Muscle layer of duodenum (tissue), 2 donors: ENCODE measurements at regions not wholly inside any gene's neighbourhood (a gene's known extent, or its start where the extent isn't known, plus 50 kb on each side); places are given as distances from the start of the nearest gene placed in this dataset.

Experiments
- H3K27ac ChIP-seq: one replicate; pipeline ENCODE4 v1.7.0; 2013; ENCODE audit warnings: mild to moderate bottlenecking, low read length
- H3K27me3 ChIP-seq: one replicate; pipeline ENCODE4 v1.7.0; 2013; ENCODE audit warnings: low read depth, mild to moderate bottlenecking, control low read depth, low read length
- H3K36me3 ChIP-seq, 2 donors: one replicate each; pipeline ENCODE4 v1.7.0; 2013; ENCODE audit warnings: low read length in 2 of 2, control low read depth in 1 of 2, mild to moderate bottlenecking in 1 of 2; ENCODE audit not compliant: insufficient read depth in 2 of 2, control insufficient read depth in 1 of 2
- H3K4me1 ChIP-seq, 2 donors: one replicate each; pipeline ENCODE4 v1.7.0; 2013; ENCODE audit warnings: low read length in 2 of 2, mild to moderate bottlenecking in 2 of 2, control low read depth in 1 of 2, moderate library complexity in 1 of 2; ENCODE audit not compliant: insufficient read depth in 2 of 2, control insufficient read depth in 1 of 2
- H3K4me3 ChIP-seq, 2 donors: one replicate each; pipeline ENCODE4 v1.7.0; 2013; ENCODE audit warnings: low read length in 2 of 2, low read depth in 1 of 2, mild to moderate bottlenecking in 1 of 2
- H3K9me3 ChIP-seq, 2 donors: one replicate each; pipeline ENCODE4 v1.7.0; 2013; ENCODE audit warnings: low read length in 2 of 2, control low read depth in 1 of 2, mild to moderate bottlenecking in 1 of 2; ENCODE audit not compliant: control insufficient read depth in 1 of 2
- donor health status: healthy.

DNA sequence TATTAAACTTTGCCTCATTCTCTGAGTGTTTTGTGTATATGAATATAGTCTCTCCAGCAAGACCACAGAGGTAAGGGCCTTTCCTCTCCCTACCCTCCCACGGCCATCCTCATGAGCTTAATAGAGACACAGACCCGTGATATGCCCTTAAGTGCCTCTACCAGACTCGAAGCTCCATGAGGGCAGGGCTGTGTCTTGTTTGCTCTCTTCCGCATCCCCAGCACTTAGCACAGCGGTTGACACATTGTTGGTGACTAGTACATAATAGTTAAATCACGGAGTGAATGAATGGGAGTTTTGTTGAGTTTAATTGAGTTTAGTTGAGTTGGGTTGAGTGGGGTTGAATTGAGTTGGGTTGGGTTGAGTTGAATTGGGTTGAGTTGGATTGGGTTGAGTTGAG lies 122.3 kb downstream of the ZFP36L2 start:
- Histone ChIP-seq H3K4me1 (peaks cover 27 to 42% of the 10 kb centered on the region in 2 donors), H3K27me3 (no peaks in the 10 kb centered on the region), H3K36me3 (no peaks in the 10 kb centered on the region), H3K9me3 (no peaks in the 10 kb centered on the region), H3K4me3 (no peak overlapping the region), H3K27ac (no peak overlapping the region)

DNA sequence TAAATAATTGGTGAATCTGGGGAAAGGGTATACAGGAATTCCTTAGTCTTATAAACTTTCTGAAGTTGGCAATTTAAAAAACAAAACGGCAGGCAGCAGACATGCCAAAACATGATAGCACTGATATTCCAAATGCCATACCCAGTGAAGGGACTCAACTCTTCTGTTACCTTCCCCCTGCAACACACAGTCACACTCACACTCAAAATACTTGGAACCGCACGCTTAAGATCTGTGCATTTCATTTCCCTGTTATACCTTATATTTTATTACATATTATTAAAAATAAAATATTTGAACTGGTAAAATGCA lies 123.4 kb downstream of the ZFP36L2 start:
- no peaks in the 10 kb centered on the region for H3K36me3 ChIP-seq
- H3K27ac ChIP-seq: peak overlapping the region; percentile 76
- peaks cover 27 to 34% of the 10 kb centered on the region in 2 donors for H3K4me1 ChIP-seq
- H3K9me3 ChIP-seq: no peaks in the 10 kb centered on the region
- no peaks in the 10 kb centered on the region for H3K27me3 ChIP-seq
- H3K4me3 ChIP-seq: no peak overlapping the region

DNA sequence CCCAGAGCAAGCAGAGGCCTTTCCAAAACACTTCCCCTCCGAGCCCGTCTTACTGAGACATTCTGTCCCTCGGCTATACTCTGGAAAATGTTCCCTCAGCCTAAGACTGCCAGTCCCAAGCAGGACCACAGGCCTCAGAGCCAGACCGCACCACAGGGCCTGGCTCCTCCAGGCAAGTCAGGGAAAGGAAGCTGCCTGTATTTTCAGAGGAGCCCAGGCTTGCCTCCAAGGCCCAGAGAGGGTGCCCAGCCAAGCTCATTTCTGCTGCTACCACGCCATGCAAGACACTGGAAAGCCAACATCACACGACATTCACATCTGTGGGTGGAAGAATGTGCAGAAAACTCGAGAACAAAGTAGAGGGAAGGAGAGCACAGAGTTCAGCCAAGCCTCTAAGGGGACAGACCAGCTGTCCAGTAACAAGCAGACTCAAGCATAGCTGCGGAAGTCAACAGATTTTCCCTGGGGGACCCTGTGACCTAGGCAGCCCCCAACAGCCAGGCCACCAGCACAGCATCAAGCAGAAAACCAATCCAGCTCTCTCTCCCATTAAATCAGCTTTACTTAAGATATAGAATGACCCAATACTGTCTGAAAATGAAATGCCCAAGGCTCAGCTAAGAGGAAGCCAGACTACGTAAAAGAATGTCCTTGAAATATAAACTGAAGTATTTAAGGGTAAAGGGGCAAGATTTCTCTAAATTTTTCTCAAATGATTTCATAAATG lies 123.9 kb downstream of the ZFP36L2 start:
- H3K4me1 ChIP-seq: peaks cover 27 to 32% of the 10 kb centered on the region in 2 donors
- no peaks in the 10 kb centered on the region for H3K27me3 ChIP-seq
- H3K4me3 ChIP-seq: peak overlapping the region in 1 of 2 donors; percentile 52
- H3K27ac ChIP-seq: peak overlapping the region; percentile 76
- H3K36me3 ChIP-seq: no peaks in the 10 kb centered on the region
- H3K9me3 ChIP-seq: no peaks in the 10 kb centered on the region

DNA sequence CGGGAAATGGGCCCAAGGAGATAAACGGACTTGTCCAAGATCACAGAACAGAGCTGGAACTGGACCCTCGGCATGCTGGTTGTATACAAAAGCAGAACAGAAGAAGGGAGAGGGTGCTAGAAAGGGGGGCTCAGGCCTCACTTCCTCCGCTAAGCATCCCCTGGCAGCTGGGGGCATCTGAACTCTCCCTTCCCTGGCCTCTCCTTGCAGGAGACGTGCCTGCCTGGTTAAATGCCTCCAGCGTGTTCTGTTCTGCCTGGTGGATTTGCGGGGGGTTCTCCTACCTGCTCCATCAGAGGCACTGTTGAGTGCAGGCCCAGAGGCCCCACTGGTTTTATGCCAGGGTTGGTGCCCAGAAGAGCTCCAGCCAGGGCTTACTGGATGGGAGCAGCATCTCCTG lies 124.7 kb downstream of the ZFP36L2 start:
- Histone ChIP-seq H3K4me3 (peak overlapping the region; percentile 7 to 52), H3K4me1 (peaks cover 25 to 27% of the 10 kb centered on the region in 2 donors), H3K9me3 (no peaks in the 10 kb centered on the region), H3K36me3 (no peaks in the 10 kb centered on the region), H3K27me3 (no peaks in the 10 kb centered on the region), H3K27ac (peak overlapping the region; percentile 76)

DNA sequence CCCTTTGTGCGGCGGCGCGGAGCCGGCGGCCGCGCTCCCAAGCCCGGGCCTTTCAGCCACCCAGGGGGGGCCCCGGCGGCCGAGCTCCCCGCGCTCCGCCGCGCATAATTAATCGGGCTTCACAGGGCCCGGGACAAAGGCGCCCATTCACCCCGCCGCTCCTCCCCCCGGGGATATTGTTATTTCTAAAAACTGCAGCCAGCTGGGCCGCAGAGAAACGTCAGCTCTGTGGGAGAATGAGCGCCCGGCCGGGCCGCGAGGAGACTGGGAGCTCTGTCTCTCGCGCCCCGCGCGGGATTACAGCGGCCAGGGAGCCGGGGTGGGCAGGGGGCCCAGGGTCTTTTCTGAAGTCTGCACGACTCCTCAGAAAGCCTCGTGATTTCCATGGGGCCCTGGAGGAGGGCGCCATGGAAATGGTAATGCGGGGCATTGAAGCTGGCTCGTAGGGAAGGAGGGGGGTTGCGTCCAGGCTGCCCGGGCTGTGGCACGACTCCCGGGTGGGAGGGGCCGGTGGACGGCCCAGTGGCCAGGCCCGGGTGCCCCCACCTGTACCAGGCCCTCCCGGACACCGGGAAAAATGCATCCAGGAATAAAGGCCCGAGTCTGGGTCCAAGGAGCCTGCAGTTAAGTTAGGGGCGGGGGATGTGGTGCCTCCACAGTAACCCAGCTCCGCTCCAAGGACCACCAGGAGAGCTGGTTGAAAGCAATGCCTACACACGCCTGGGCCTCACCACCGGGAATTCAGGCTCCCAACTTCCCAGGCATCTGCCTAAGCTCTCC lies 125.3 kb downstream of the ZFP36L2 start:
- H3K9me3 ChIP-seq: no peaks in the 10 kb centered on the region
- peaks cover 18 to 20% of the 10 kb centered on the region in 2 donors for H3K4me1 ChIP-seq
- H3K27me3 ChIP-seq: no peaks in the 10 kb centered on the region
- peak overlapping the region; percentile 76 for H3K27ac ChIP-seq
- no peaks in the 10 kb centered on the region for H3K36me3 ChIP-seq
- H3K4me3 ChIP-seq: peak overlapping the region; percentile 37 to 52

DNA sequence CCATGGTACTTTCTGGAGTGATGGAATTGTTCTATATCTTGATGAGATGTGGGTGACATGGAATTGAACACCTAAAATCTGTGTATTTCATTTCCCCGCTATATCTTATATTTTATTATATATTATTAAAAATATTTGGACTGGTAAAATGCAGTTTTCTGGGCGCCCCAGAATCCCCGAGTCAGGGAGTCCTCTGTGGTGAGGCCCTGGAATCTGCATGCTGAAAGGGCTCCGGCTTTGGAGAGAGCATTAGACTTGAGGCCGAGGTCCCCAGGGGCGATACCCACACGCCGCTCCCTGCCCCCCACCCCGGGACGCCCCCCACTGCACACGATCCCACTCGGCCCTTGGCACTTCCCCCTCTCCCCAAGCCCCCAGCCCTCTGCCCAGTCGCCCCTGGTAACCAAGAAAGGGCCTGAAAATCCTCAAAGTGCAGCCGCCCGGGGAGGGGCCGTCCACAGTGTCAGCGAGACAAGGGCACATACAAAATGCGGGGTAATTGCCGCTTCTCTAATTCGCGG lies 126.0 kb downstream of the ZFP36L2 start:
- Histone ChIP-seq H3K27ac (no peak overlapping the region), H3K9me3 (no peaks in the 10 kb centered on the region), H3K4me3 (peak overlapping the region; percentile 37 to 52), H3K36me3 (no peaks in the 10 kb centered on the region), H3K4me1 (peaks cover 11 to 14% of the 10 kb centered on the region in 2 donors), H3K27me3 (no peaks in the 10 kb centered on the region)

DNA sequence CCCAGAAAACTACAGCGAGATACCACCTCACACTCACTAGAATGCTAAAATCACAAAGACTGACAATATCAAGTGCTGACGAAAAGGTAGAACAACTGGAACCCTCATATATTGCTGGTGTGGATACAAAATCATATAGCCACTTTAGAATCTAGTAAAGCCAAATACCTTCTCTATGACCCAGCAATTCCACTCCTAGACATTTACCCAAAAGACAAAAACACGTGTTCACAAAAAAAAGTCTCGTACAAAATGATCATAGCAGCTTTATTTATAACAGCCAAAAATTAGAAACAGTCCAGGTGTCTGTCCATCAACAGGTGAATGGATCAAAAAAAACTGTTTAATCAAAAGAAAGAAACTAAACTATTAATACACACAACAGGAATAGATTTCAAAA lies 126.6 kb downstream of the ZFP36L2 start:
- Histone ChIP-seq H3K36me3 (no peaks in the 10 kb centered on the region), H3K27ac (no peak overlapping the region), H3K4me3 (no peak overlapping the region), H3K9me3 (no peaks in the 10 kb centered on the region), H3K27me3 (no peaks in the 10 kb centered on the region), H3K4me1 (peaks cover 7% of the 10 kb centered on the region in 2 donors)

DNA sequence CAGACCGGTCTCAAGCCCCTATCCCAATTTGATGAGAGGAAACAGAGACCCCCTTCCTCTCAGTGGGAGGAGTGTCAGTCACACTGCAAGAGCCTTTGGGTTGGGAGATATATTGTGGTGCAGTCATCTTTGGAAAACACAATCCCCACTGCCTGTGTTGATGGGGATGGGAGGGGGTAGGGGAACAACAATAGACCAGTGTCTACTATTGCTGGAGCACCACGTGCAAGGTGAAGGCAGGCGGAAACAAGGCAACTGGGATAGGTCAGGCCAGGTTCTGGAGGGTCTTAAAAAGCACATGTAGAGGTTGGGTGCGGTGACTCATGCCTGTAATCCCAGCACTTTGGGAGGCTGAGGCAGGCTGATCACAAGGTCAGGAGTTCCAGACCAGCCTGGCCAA lies 127.9 kb downstream of the ZFP36L2 start:
- Histone ChIP-seq H3K4me1 (peaks cover 6 to 7% of the 10 kb centered on the region in 2 donors), H3K9me3 (no peaks in the 10 kb centered on the region), H3K4me3 (no peak overlapping the region), H3K27ac (no peak overlapping the region), H3K36me3 (no peaks in the 10 kb centered on the region), H3K27me3 (no peaks in the 10 kb centered on the region)

DNA sequence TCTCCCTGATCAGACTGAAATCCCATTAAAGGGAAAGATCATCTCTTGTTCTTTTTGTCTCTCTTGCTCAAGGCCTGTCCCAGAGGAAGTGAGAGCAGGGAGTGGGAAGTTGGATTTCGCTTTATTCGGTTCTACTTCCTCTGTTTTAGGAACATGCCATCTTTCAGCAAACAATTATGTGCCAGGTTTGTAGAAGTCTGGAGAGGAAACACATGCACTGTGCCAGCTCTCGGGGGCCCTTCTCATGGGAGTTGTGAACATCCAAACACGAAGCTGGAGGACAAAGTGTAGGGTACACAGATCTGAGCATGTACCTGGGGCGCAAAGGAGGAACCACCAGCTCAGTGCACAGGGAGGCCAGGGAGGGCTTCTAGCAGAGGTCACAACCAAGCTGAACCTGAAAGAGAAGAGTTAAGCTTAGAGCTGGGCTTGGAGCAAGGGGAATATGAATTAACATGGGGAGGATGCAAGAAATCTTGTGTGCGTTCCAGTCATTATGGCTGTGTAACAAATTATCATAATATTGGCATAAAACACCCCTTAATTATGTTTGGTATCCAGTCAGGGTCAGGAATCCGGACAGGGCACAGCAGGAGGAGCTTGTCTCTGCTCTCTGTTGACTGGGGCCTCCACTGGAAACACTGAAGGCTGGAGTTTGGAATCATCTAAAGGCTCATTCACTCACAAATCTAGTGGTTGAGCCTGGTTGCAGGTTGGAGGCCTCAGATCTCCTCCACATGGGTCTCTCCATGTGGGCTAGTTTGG lies 128.6 kb downstream of the ZFP36L2 start:
- no peak overlapping the region for H3K4me3 ChIP-seq
- no peak overlapping the region for H3K27ac ChIP-seq
- H3K9me3 ChIP-seq: no peaks in the 10 kb centered on the region
- peaks cover 6 to 7% of the 10 kb centered on the region in 2 donors for H3K4me1 ChIP-seq
- H3K36me3 ChIP-seq: no peaks in the 10 kb centered on the region
- H3K27me3 ChIP-seq: no peaks in the 10 kb centered on the region

DNA sequence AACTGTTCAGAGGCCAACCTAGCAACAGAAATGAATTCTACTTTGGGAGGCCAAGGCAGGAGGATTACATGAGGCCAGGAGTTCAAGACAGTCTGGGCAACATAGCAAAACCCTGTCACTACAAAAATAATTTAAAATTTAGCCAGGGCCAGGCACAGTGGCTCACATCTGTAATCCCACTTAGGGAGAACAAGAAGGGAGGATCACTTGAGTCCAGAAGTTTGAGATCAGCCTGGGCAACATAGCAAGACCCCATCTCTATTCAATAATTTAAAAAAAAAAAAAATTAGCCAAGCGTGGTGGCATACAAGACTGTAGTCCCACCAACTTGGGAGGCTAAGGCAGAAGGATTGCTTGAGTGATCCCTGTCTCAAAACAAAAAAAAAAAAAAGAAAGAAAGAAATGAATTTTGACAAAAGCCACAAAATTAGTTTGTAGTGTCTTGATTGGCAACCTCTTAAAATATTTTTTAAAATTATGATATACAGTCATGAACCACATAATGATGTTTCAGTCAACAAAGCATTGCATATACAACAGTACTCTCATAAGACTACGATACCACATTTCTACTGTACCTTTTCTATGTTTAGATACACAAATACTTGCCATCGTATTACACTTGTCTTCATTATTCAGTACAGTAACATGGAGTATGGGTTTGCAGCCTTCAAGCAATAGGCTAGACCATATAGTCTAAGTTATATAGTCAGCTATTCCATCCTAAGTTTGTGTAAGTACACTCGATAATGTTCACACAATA lies 130.7 kb downstream of the ZFP36L2 start:
- Histone ChIP-seq H3K27me3 (no peaks in the 10 kb centered on the region), H3K4me3 (no peak overlapping the region), H3K9me3 (no peaks in the 10 kb centered on the region), H3K27ac (no peak overlapping the region), H3K4me1 (no peaks in the 10 kb centered on the region), H3K36me3 (no peaks in the 10 kb centered on the region)
